Naive B cell (primary cell): ENCODE measurements at regions not wholly inside any gene's neighbourhood (a gene's known extent, or its start where the extent isn't known, plus 50 kb on each side); places are given as distances from the start of the nearest gene placed in this dataset.

Source experiments
- ATAC-seq, 2 donors: fragments of 150-1000 bp; cut with Tn5 transposase; 2 replicates each; pipeline ENCODE4 v1.10.0; 2021; ENCODE audit warnings: low read depth in 2 of 2, mild to moderate bottlenecking in 2 of 2, moderate library complexity in 2 of 2
- DNase-seq: peaks from one replicate; pipeline ENCODE4 v3.0.0; 2022
- H3K27ac Mint-ChIP-seq, 6 donors: one replicate each; pipeline ENCODE4 v1.8.0; 2020 to 2022; ENCODE audit warnings: mild to moderate bottlenecking in 6 of 6, mixed read lengths in 6 of 6, moderate library complexity in 5 of 6, inconsistent platforms in 2 of 6
- H3K27me3 Mint-ChIP-seq, 3 donors: one replicate each; pipeline ENCODE4 v1.8.0; 2021 to 2022; ENCODE audit warnings: mixed read lengths in 3 of 3, mild to moderate bottlenecking in 1 of 3
- H3K36me3 Mint-ChIP-seq, 2 donors: one replicate each; pipeline ENCODE4 v1.8.0; 2020 to 2022; ENCODE audit warnings: mixed read lengths in 2 of 2, inconsistent platforms in 1 of 2, mild to moderate bottlenecking in 1 of 2
- H3K4me1 Mint-ChIP-seq, 3 donors: one replicate each; pipeline ENCODE4 v1.8.0; 2020 to 2022; ENCODE audit warnings: mixed read lengths in 3 of 3, inconsistent platforms in 1 of 3, mild to moderate bottlenecking in 1 of 3, moderate library complexity in 1 of 3
- H3K4me3 Mint-ChIP-seq, 8 donors: one replicate each; pipeline ENCODE4 v1.8.0; 2020 to 2022; ENCODE audit warnings: mild to moderate bottlenecking in 8 of 8, mixed read lengths in 8 of 8, moderate library complexity in 8 of 8, inconsistent platforms in 2 of 8
- H3K9me3 Mint-ChIP-seq, 7 donors: one replicate each; pipeline ENCODE4 v1.8.0; 2020 to 2022; ENCODE audit warnings: mixed read lengths in 7 of 7, mild to moderate bottlenecking in 5 of 7, inconsistent platforms in 2 of 7, moderate library complexity in 1 of 7

DNA sequence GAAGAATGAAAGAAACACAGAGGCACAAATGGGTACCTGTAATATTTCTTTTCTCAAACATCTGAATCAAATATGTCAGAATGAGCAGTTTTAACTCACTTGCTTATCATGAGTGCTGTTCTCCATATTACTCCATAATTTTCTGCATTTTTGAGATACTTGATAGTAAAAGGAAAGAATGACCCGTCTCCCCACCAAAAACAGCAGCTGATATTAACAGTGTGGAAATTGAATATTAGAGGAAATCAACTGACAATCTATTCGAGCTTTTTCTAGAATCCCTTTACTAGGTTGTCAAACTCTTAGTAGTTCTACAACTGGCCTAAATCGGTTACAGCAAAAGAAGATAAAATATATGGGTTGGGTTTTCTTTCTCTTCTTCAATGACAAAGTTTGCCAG lies 49.9 kb upstream of the HELT start:
- Mint-ChIP-seq H3K4me1 (peaks cover 6 to 10% (median 9%) of the 10 kb centered on the region in 3 donors), H3K27me3 (peaks cover 11 to 17% (median 15%) of the 10 kb centered on the region in 3 donors), H3K9me3 (peaks cover 9 to 30% (median 22%) of the 10 kb centered on the region in 7 donors), H3K4me3 (peak overlapping the region in 3 of 8 donors; percentile 17 to 86 (median 71)), H3K36me3 (peaks cover 13 to 16% of the 10 kb centered on the region in 2 donors), H3K27ac (peak overlapping the region in 5 of 6 donors; percentile 91 to 100 (median 99))
- DNase-seq (peak; percentile 5), ATAC-seq (peak in 1 of 2 donors; percentile 9)
